HepG2 (cell line): ENCODE measurements at regions not wholly inside any gene's neighbourhood (a gene's known extent, or its start where the extent isn't known, plus 50 kb on each side); places are given as distances from the start of the nearest gene placed in this dataset.

Experiments used
- PLRG1 ChIP-seq: fragments of 450-650 bp; conservative IDR thresholded peaks from 2 replicates; pipeline ENCODE4 v1.6.1; 2016
- SOX5 ChIP-seq: IDR thresholded peaks from 2 replicates; pipeline ENCODE4 v1.6.1; 2016; ENCODE audit warnings: borderline replicate concordance
- ZNF281 ChIP-seq: sonication (generic); formaldehyde crosslinking; IDR thresholded peaks from 2 replicates; pipeline ENCODE4 v1.4.0; 2020; ENCODE audit warnings: missing genetic modification reagents, borderline replicate concordance
- ZNF496 ChIP-seq: sonication (generic); formaldehyde crosslinking; IDR thresholded peaks from 2 replicates; pipeline ENCODE4 v1.8.1; 2023; ENCODE audit warnings: mild to moderate bottlenecking, moderate library complexity, missing genetic modification reagents; ENCODE audit not compliant: insufficient replicate concordance
- ZNF605 ChIP-seq: sonication (generic); formaldehyde crosslinking; IDR thresholded peaks from 2 replicates; pipeline ENCODE4 v1.8.0; 2022; ENCODE audit warnings: mild to moderate bottlenecking, missing genetic modification reagents
- ZNF781 ChIP-seq: sonication (generic); formaldehyde crosslinking; IDR thresholded peaks from 2 replicates; pipeline ENCODE4 v1.5.1; 2020; ENCODE audit warnings: borderline replicate concordance, mild to moderate bottlenecking, missing genetic modification reagents; ENCODE audit errors: not compliant biosample characterization

DNA sequence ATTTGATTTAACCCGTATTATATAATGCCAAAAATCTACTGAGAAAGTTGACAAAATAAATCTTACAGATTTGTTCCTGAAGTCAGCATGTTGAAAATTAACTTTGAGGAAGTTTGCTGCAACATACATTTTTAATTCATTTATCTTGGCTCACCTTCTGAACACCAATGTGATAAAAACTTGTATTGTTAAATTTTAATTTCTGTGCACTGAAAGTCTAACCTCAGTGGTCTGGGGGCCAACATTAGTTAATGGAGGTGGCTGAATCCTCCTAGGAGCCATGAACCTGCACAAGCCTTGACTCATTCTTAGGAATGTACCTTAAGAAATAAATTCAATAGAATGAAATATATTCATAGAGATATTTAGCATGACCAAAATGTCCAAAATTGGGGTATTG, 95.3 kb downstream of the ADSS2 start (continued):
- TF ChIP-seq ZNF281 (CRISPR knock-in tag) (no peak), ZNF605 (CRISPR knock-in tag) (no peak), ZNF496 (CRISPR knock-in tag) (no peak), ZNF781 (no peak), PLRG1 (no peak), SOX5 (no peak)
- TF ChIP-seq, all 625 proteins: peak for 0
